ENCODE measurements at regions not wholly inside any gene's neighbourhood (a gene's known extent, or its start where the extent isn't known, plus 50 kb on each side); places are given as distances from the start of the nearest gene placed in this dataset.
"Not testable (repeated sequence)": the region's sequence is repeated elsewhere in the genome, so short reads cannot be mapped to it uniquely, and the experiment has no call there.

GRCh38 chr1:68767941-68768340, 271.1 kb upstream of the DEPDC1 start:
- intact Hi-C loops (cut with DNase I, micrococcal nuclease): no loop called here
- TF ChIP-seq CTCF (IDR thresholded peaks at IDR 0.05): no peak
- no peak for DNase-seq
- Mint-ChIP-seq H3K27me3 (no peaks in the 10 kb centered on the region), H3K4me1 (ENCODE audit: low read depth) (no peaks in the 10 kb centered on the region), H3K4me3 (no peak overlapping the region), H3K9me3 (peaks cover 12% of the 10 kb centered on the region), H3K36me3 (ENCODE audit: low read depth) (no peaks in the 10 kb centered on the region), H3K27ac (no peak overlapping the region)
- ATAC-seq (ENCODE audit: poor library complexity): no peak
- H3K4me3 ChIP-seq (ENCODE audit: low read length): no peak overlapping the region
- POLR2A ChIA-PET: no interaction called here
- H3K4me1 ChIP-seq (ENCODE audit: insufficient read depth, low read length): no peaks in the 10 kb centered on the region
- CTCF ChIA-PET: no interaction called here
- H3K9me3 ChIP-seq (ENCODE audit: control insufficient read depth in 1 of 2, insufficient read depth in 1 of 2, low read length in 2 of 2): no peaks in the 10 kb centered on the region
- H3K27ac ChIP-seq (ENCODE audit: low read depth in 1 of 2, low read length in 2 of 2): no peak overlapping the region
- H3K27me3 ChIP-seq (ENCODE audit: control insufficient read depth in 1 of 2, insufficient read depth in 2 of 2, low read length in 2 of 2): no peaks in the 10 kb centered on the region
- no peaks in the 10 kb centered on the region for H3K36me3 ChIP-seq (ENCODE audit: insufficient read depth, low read length)

- Histone ChIP-seq H3K27me3 (ENCODE audit: control insufficient read depth in 1 of 2, insufficient read depth in 2 of 2, low read length in 2 of 2) (no peaks in the 10 kb centered on the region), H3K27ac (ENCODE audit: low read depth in 1 of 2, low read length in 2 of 2) (no peak overlapping the region), H3K36me3 (ENCODE audit: insufficient read depth, low read length) (no peaks in the 10 kb centered on the region), H3K4me1 (ENCODE audit: insufficient read depth, low read length) (no peaks in the 10 kb centered on the region), H3K9me3 (ENCODE audit: control insufficient read depth in 1 of 2, insufficient read depth in 1 of 2, low read length in 2 of 2) (no peaks in the 10 kb centered on the region), H3K4me3 (ENCODE audit: low read length) (no peak overlapping the region)
- no peak for TF ChIP-seq CTCF (IDR thresholded peaks at IDR 0.05)
- no peak overlapping the region for H3K27ac Mint-ChIP-seq
- no peaks in the 10 kb centered on the region for H3K27me3 Mint-ChIP-seq
- H3K4me3 Mint-ChIP-seq: no peak overlapping the region
- ChIA-PET CTCF (no interaction called here), POLR2A (no interaction called here)
- no peaks in the 10 kb centered on the region for H3K4me1 Mint-ChIP-seq (ENCODE audit: low read depth)
- DNase-seq: no peak
- intact Hi-C loops (cut with DNase I, micrococcal nuclease): no loop called here
- H3K36me3 Mint-ChIP-seq (ENCODE audit: low read depth): no peaks in the 10 kb centered on the region
- ATAC-seq (ENCODE audit: poor library complexity): no peak
- H3K9me3 Mint-ChIP-seq: peaks cover 9% of the 10 kb centered on the region
Measured at GRCh38 chr1:68770817-68771216, 273.9 kb upstream of the DEPDC1 start.

- H3K4me1 ChIP-seq (ENCODE audit: insufficient read depth, low read length): no peaks in the 10 kb centered on the region
- no peaks in the 10 kb centered on the region for H3K36me3 ChIP-seq (ENCODE audit: insufficient read depth, low read length)
- ChIA-PET POLR2A (no interaction called here), CTCF (no interaction called here)
- H3K27ac ChIP-seq (ENCODE audit: low read depth in 1 of 2, low read length in 2 of 2): no peak overlapping the region
- Mint-ChIP-seq H3K9me3 (peaks cover 19% of the 10 kb centered on the region), H3K4me1 (ENCODE audit: low read depth) (no peaks in the 10 kb centered on the region), H3K36me3 (ENCODE audit: low read depth) (no peaks in the 10 kb centered on the region), H3K27me3 (no peaks in the 10 kb centered on the region), H3K4me3 (no peak overlapping the region), H3K27ac (no peak overlapping the region)
- no peak overlapping the region for H3K4me3 ChIP-seq (ENCODE audit: low read length)
- no peak for TF ChIP-seq CTCF (IDR thresholded peaks at IDR 0.05)
- ATAC-seq (ENCODE audit: poor library complexity): no peak
- intact Hi-C loops (cut with DNase I, micrococcal nuclease): no loop called here
- DNase-seq: no peak
- H3K27me3 ChIP-seq (ENCODE audit: control insufficient read depth in 1 of 2, insufficient read depth in 2 of 2, low read length in 2 of 2): no peaks in the 10 kb centered on the region
- peaks cover 0 to 3% of the 10 kb centered on the region in 2 experiments for H3K9me3 ChIP-seq (ENCODE audit: control insufficient read depth in 1 of 2, insufficient read depth in 1 of 2, low read length in 2 of 2)
Measured at GRCh38 chr1:68777851-68778250, 281.0 kb upstream of the DEPDC1 start.

GRCh38 chr1:68779841-68780240, 283.0 kb upstream of the DEPDC1 start:
- H3K9me3 ChIP-seq (ENCODE audit: control insufficient read depth in 1 of 2, insufficient read depth in 1 of 2, low read length in 2 of 2); H3K4me1 ChIP-seq (ENCODE audit: insufficient read depth, low read length); DNase-seq; H3K36me3 Mint-ChIP-seq (ENCODE audit: low read depth); H3K36me3 ChIP-seq (ENCODE audit: insufficient read depth, low read length); CTCF ChIA-PET; H3K27ac Mint-ChIP-seq; ATAC-seq (ENCODE audit: poor library complexity); H3K27me3 ChIP-seq (ENCODE audit: control insufficient read depth in 1 of 2, insufficient read depth in 2 of 2, low read length in 2 of 2); H3K4me3 ChIP-seq (ENCODE audit: low read length); H3K27ac ChIP-seq (ENCODE audit: low read depth in 1 of 2, low read length in 2 of 2); H3K27me3 Mint-ChIP-seq; POLR2A ChIA-PET; H3K4me3 Mint-ChIP-seq; intact Hi-C loops (cut with DNase I, micrococcal nuclease); H3K4me1 Mint-ChIP-seq (ENCODE audit: low read depth): not testable (repeated sequence)
- peaks cover 17% of the 10 kb centered on the region for H3K9me3 Mint-ChIP-seq
